ENCODE measurements at regions not wholly inside any gene's neighbourhood (a gene's known extent, or its start where the extent isn't known, plus 50 kb on each side); places are given as distances from the start of the nearest gene placed in this dataset.

GRCh38 chr2:194095359-194095758 lies 1561.7 kb upstream of the SLC39A10 start:
- no peak for TF ChIP-seq CTCF (IDR thresholded peaks at IDR 0.05)
- TF ChIP-seq POLR2A (IDR thresholded peaks at IDR 0.05): no peak
